ENCODE measurements at regions not wholly inside any gene's neighbourhood (a gene's known extent, or its start where the extent isn't known, plus 50 kb on each side); places are given as distances from the start of the nearest gene placed in this dataset.

GRCh38 chr13:105655046-105655445, 880.4 kb downstream of the EFNB2 start:
- no peak for DNase-seq
- Histone ChIP-seq H3K4me1 (no peaks in the 10 kb centered on the region), H3K27me3 (no peaks in the 10 kb centered on the region), H3K4me3 (no peak overlapping the region), H3K36me3 (no peaks in the 10 kb centered on the region), H3K9me3 (peaks cover 0 to 3% (median 0%) of the 10 kb centered on the region in 4 donors), H3K27ac (no peak overlapping the region)
- intact Hi-C loops (cut with DNase I), result no loop called here
- no peak for TF ChIP-seq POLR2AphosphoS5 (IDR thresholded peaks at IDR 0.05)
- no peak for TF ChIP-seq EP300 (IDR thresholded peaks at IDR 0.05)
- TF ChIP-seq POLR2A (IDR thresholded peaks at IDR 0.05), result no peak
- TF ChIP-seq, protein P1, sequence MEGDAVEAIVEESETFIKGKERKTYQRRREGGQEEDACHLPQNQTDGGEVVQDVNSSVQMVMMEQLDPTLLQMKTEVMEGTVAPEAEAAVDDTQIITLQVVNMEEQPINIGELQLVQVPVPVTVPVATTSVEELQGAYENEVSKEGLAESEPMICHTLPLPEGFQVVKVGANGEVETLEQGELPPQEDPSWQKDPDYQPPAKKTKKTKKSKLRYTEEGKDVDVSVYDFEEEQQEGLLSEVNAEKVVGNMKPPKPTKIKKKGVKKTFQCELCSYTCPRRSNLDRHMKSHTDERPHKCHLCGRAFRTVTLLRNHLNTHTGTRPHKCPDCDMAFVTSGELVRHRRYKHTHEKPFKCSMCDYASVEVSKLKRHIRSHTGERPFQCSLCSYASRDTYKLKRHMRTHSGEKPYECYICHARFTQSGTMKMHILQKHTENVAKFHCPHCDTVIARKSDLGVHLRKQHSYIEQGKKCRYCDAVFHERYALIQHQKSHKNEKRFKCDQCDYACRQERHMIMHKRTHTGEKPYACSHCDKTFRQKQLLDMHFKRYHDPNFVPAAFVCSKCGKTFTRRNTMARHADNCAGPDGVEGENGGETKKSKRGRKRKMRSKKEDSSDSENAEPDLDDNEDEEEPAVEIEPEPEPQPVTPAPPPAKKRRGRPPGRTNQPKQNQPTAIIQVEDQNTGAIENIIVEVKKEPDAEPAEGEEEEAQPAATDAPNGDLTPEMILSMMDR (IDR thresholded peaks at IDR 0.05), result no peak
- 57 to 71% methylated on average over 2 of the region's 2 CpGs for WGBS, 2 donors

GRCh38 chr13:105643966-105644365, 891.5 kb downstream of the EFNB2 start:
- intact Hi-C loops (cut with DNase I), result no loop called here
- Histone ChIP-seq H3K4me1 (no peaks in the 10 kb centered on the region), H3K4me3 (no peak overlapping the region), H3K9me3 (peaks cover 0 to 5% (median 1%) of the 10 kb centered on the region in 4 donors), H3K27me3 (no peaks in the 10 kb centered on the region), H3K36me3 (no peaks in the 10 kb centered on the region), H3K27ac (no peak overlapping the region)
- 91 to 92% methylated on average over 5 of the region's 5 CpGs for WGBS, 2 donors
- TF ChIP-seq, protein P1 (IDR thresholded peaks at IDR 0.05), result no peak
- TF ChIP-seq POLR2A (IDR thresholded peaks at IDR 0.05) (no peak), EP300 (IDR thresholded peaks at IDR 0.05) (no peak), POLR2AphosphoS5 (IDR thresholded peaks at IDR 0.05) (no peak)
- no peak for DNase-seq

DNA sequence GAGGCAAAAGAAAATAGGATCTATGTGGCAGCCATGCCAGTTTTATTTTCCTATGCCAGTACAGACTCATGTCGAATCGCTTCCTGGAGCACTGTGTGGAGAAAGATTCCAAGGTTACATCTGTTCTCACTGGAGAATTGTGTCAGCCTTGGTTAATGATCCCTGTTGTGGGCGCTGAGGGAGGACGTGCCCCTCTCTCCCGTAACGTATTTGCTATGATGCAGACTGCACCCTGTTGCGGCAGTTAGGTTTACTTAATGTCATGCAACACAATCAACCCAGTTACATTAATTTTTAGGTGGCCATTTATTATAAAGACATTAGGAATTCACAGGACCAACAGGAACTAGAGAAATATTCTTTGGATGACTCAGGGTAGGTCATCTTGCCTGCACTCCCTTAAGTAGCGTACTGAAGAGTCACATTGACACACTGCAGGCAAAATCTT, 892.9 kb downstream of the EFNB2 start:
- no peak for TF ChIP-seq EP300 (IDR thresholded peaks at IDR 0.05)
- no peak overlapping the region for H3K27ac ChIP-seq
- H3K27me3 ChIP-seq, result no peaks in the 10 kb centered on the region
- H3K4me1 ChIP-seq, result no peaks in the 10 kb centered on the region
- no peak overlapping the region for H3K4me3 ChIP-seq
- H3K9me3 ChIP-seq, result no peaks in the 10 kb centered on the region
- WGBS, 2 donors, result 95% methylated on average over 8 of the region's 8 CpGs
- intact Hi-C loops (cut with DNase I), result no loop called here
- H3K36me3 ChIP-seq, result no peaks in the 10 kb centered on the region
- DNase-seq, result no peak

DNA sequence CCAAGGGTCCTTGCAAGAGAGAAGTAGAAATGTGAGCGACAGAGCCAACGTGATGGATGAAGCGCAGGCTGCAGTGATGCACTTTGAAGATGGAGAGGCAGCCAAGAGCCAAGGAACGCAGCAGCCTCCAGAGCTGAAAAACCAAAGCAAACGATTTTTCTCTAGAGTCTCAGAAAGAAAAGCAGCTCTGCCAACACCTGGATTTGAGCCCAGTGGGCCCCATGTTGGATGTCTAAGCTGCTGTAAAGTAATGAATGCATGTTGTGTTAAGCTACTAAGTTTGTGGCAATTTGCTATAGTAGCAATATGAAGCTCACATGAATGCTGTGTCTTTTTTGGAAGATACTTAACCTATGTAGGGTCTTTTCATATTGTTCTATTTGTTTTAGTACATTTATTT, 894.3 kb downstream of the EFNB2 start:
- WGBS, 2 donors, result 81 to 82% methylated on average over 5 of the region's 5 CpGs
- intact Hi-C loops (cut with DNase I), result no loop called here
- H3K27ac ChIP-seq, result no peak overlapping the region

GRCh38 chr13:105638426-105638825, 897.0 kb downstream of the EFNB2 start:
- intact Hi-C loops (cut with DNase I), result no loop called here
- Histone ChIP-seq H3K27ac (no peak overlapping the region), H3K4me3 (no peak overlapping the region), H3K36me3 (no peaks in the 10 kb centered on the region), H3K4me1 (no peaks in the 10 kb centered on the region), H3K9me3 (no peaks in the 10 kb centered on the region), H3K27me3 (no peaks in the 10 kb centered on the region)
- no peak for TF ChIP-seq EP300 (IDR thresholded peaks at IDR 0.05)
- TF ChIP-seq, protein P1 (IDR thresholded peaks at IDR 0.05), result no peak
- no peak for TF ChIP-seq POLR2AphosphoS5 (IDR thresholded peaks at IDR 0.05)
- no peak for TF ChIP-seq POLR2A (IDR thresholded peaks at IDR 0.05)
- DNase-seq, result no peak
- WGBS, 2 donors, result 92 to 93% methylated on average over 3 of the region's 3 CpGs

More for the DNA sequence above, 894.3 kb downstream of the EFNB2 start:
- H3K27me3 ChIP-seq, result no peaks in the 10 kb centered on the region
- TF ChIP-seq POLR2AphosphoS5 (IDR thresholded peaks at IDR 0.05) (no peak), EP300 (IDR thresholded peaks at IDR 0.05) (no peak), POLR2A (IDR thresholded peaks at IDR 0.05) (no peak)
- TF ChIP-seq, protein P1 (IDR thresholded peaks at IDR 0.05), result no peak
- no peak for DNase-seq
- no peaks in the 10 kb centered on the region for H3K9me3 ChIP-seq
- H3K4me3 ChIP-seq, result no peak overlapping the region
- H3K4me1 ChIP-seq, result no peaks in the 10 kb centered on the region
- H3K36me3 ChIP-seq, result no peaks in the 10 kb centered on the region
